ENCODE measurements at regions not wholly inside any gene's neighbourhood (a gene's known extent, or its start where the extent isn't known, plus 50 kb on each side); places are given as distances from the start of the nearest gene placed in this dataset.

DNA sequence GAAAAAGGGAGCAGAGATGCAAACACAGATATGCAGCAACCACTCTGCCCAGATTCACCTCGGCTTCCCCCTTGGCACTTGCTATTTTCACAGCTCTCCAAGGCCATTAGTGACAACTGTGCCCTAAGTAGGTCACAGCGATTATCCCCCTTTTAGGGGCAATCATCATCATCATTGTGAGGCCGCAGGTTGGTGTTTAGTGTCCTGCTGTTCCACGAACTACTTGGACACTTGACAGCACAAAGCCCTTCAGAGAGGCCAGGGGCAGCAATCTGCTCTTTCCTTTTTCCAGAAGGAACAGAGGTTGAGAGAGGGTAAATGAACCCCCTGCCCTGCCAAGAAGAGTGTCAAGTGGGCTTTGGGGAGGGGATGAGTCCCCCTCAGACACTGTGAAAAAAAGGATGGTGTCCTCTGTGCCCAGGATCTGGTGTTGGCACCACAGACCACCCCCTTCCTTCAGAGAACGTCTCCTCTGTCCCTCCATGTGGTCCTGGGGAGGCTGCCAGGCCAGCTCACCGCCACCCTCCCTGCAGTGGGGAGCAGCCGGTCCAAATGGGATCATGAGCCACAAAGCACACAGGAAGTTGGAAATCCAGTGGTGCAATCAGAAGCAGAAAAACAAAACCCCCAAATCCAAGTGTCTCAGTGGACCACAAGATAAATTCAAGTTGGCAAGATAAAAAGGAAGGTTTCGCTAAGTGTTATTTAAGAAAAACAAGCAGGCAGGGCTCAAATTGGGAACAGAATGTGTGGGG is 78.4 kb upstream of the MED9 start:
- no peak for DNase-seq

DNA sequence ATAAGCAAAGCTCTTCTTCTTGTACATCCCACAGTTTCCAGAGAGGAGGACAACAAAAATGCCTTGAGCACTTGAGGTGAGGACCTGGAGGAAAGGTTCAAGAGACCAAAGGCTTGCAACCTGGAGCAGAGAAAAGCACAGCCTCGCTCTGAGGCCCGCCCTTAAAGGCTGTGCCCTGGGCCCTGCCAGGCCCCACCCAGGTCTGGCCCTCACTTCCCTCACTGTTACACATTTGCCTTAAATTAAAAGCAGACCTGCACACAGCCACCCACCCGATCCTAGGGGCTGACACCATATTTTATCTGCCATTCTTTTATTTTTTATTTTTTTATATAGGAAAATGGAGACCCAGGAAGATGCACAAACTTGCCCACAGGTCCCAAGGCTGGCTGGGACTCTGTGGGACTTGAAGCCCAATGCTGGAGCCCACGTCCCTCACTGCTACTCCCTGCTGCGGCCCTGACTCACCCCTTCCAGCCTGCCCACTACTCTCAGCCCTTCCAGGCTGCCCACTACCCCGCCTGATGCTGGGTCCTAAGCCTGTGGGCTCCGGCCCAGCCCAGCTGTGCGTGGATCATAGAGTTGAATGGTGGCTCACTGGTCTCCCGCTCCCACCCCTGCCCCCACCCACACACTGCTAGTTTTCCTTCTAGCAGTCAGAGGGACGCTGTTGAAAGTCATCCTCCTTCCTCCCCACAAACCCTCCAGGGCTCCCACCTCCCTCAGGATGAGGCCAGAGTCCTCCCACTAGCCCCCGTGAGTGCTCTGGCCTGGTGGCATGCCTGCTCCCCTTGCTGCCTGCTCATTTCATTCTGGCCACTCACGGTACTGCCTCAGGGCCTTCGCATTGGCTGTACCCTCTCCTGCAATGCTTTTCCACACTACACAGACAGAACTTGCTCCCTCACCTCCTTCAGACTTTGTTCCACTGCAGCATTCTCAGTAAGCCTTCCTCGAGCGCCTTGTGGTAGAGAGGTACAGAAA is 77.6 kb upstream of the MED9 start:
- no peak for DNase-seq

GRCh38 chr17:17400070-17400469 is 76.7 kb upstream of the MED9 start:
- DNase-seq, result no peak

- no peak for DNase-seq
Measured at GRCh38 chr17:17400566-17401184, 76.1 kb upstream of the MED9 start.

DNA sequence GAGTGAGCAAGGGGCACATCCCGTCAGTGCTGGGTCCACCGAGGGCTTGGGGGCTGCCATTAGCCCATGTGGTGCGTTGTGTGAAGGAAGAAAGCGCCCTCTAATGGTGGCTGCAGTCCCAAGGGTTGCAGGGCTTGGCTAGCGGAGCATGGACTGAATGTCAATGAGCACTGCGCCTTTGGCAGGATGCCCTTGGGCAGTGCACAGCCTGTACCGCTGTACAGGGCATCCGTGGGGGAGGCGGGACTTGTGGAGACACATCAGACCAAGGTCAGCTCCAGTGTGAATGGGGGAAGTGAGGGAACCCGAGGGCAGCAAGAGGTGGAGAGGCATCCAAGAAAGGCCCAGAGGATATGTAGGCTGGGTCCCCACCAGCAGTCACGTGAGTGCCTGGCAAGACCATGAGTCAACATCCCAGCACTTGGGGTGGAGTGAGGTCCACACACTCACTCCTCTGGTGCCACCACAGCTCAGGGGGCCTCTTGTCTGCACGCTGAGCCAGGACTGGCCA is 75.5 kb upstream of the MED9 start:
- no peak for DNase-seq

GRCh38 chr17:17402558-17402957 is 74.2 kb upstream of the MED9 start:
- no peak for DNase-seq

- no peak for DNase-seq
Measured at GRCh38 chr17:17403065-17403464, 73.7 kb upstream of the MED9 start.

GRCh38 chr17:17403899-17404576 is 72.8 kb upstream of the MED9 start:
- peak; percentile 28 for DNase-seq

- DNase-seq, result no peak
Measured at GRCh38 chr17:17405673-17406072, 71.1 kb upstream of the MED9 start.

DNA sequence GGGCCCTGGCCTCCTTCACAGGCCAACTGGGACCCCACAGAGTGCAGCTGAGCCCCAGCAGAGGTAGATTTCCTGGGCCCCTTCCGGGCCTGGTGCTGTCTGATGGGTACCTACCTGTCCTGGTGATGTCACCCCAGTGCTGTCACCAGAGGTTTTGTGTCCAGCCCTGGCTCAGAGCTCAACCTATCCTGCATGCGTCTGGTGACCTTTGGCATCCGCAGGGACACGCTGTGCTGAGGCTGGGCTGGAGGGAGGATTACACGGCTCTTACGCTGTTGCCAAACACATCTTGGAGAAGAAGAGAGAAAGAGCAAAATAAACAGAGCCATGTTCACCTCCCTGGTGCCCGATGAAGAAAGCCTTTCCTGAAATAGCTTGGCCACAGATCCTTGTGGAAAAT is 70.6 kb upstream of the MED9 start:
- DNase-seq, result no peak

DNA sequence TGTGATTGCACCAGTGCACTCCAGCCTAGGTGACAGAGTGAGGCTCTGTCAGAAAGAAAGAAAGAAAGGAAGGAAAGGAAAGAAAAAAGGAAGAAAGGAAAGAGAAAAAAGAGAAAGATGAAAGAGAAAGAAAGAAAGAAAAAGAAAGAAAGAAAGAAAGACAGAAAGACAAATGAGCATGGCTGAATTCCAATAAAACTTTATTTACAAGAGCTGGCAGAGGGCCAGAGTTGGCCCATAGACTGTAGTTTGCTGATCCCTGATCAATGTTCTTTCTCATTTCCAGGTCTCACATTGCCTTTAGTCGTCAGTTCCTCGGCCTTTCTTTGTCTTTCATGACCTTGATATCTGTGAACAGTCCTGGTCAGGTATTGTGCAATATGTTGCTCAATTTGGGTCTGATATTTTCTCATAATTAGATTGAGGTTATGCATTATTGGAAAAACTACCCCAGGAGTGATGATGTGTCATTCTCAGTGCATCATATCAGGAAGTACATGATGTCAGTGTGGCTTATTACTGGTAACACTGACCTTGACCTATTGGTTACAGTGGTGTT is 68.5 kb upstream of the MED9 start:
- DNase-seq, result no peak

- no peak for DNase-seq
Measured at GRCh38 chr17:17410357-17410756, 66.4 kb upstream of the MED9 start.

GRCh38 chr17:17411692-17412091 is 65.1 kb upstream of the MED9 start:
- DNase-seq, result no peak

DNA sequence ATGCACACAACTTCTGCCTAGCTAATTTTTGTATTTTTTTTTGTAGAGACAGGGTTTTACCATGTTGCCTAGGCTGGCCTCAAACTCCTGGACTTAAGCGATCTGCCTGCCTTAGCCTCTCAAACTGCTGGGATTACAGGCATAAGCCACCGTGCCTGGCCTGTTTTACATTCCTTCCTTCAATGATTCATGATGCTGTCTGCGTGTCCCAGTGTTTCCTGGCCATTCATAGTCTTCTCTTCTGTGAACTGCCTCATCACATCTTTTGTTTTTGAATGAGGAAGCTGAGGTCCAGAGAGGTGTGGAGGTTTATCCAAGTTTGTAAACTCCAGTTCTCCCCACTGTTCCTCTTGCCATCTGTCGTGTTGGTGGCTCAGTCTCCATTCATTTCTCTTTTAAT is 64.5 kb upstream of the MED9 start:
- no peak for DNase-seq

DNA sequence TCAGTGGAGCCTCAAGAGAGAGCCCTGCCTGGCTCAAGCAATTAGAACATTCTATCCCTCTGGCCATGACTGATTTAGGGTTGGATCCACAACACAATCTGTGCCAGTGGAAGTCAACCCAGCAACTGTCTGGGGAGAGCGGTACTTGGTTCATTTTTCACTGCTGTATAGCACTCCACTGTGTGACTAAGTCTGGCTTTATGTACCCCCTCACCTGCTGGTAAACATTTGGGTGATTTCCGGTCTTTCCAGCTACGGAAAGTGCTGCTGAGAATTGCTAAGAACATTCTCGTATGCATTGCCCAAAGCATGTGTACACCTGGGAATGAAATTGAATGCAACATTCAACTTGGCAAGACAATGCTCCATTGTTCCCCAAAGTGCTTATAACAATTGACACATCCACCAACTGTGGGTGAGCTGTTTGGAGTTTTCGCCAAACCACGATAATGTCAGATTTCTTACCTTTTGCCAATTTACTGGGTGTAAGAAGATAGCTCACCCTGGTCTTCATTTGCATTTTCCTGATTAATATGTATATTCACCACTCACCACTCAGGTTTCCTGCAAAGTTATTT is 63.5 kb upstream of the MED9 start:
- no peak for DNase-seq

GRCh38 chr17:17413821-17414220 is 63.0 kb upstream of the MED9 start:
- DNase-seq, result no peak

DNA sequence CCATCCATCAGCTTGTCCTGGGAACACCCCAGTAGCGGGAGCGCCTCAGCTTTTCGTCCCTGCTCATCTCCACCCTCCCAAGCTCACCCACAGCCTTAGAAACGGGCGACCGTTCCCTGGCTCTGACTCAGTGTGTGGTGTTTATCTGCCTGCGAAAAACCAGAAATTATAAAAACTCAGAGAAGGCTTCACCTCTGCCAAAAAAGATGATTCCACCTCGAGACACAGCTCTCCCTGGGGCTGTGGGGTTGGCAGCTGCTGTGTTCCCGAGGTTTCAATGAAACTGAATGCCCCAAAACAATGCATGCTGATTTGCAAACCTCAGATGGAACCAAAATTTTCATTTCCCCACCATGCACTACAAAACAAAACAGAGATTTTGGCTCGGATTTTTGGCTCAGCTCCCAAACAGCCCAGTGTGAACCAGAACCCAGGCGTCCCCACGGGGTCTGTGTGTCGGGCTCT is 62.4 kb upstream of the MED9 start:
- DNase-seq, result no peak

GRCh38 chr17:17415006-17415405 is 61.8 kb upstream of the MED9 start:
- no peak for DNase-seq

GRCh38 chr17:17416007-17416399 is 60.8 kb upstream of the MED9 start:
- no peak for DNase-seq

- DNase-seq, result no peak
Measured at GRCh38 chr17:17416400-17417360, 60.1 kb upstream of the MED9 start.

GRCh38 chr17:17417718-17418181 is 59.0 kb upstream of the MED9 start:
- no peak for DNase-seq

Data from effector CD4-positive, alpha-beta T cell (primary cell).